COLO829 (cell line): ENCODE measurements at regions not wholly inside any gene's neighbourhood (a gene's known extent, or its start where the extent isn't known, plus 50 kb on each side); places are given as distances from the start of the nearest gene placed in this dataset.

ENCODE experiments used
- DNase-seq: peaks from one replicate; pipeline ENCODE4 v3.0.0; 2012; ENCODE audit warnings: low spot score

DNA sequence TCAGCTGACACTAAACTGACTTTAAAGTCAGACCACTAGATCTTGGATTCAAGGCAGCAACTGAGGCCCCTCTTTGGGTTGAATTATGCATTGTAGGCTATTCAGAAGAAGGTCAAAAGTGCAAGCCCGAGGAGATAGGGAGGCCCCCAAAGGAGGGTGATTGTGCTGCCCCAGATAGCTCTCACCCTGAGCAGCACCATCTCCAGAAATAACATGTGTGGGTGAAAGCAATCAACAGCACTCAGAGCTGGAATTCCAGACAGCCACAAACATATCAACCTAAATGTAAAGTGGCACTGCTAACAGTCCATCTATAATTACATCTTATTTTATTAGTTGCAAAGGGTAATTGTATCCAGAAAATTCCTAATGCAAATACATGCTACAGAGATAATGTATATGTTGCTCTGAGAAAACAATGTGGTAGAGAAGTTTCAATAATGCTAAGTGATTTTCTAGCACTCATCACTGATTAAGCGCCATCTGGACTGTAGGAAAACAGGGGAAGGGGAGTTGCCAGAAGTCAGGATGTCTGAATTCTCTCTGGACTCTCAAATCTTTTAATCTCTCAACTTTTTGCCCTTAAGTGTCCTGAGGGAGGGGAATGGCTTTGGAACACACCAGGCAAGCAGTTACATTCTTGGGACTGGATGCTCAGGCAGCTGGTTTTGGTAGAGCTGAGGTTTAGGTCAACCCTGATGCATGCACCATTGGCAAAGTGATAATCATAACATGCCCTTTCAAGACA is 61.8 kb upstream of the SFRP2 start:
- no peak for DNase-seq

DNA sequence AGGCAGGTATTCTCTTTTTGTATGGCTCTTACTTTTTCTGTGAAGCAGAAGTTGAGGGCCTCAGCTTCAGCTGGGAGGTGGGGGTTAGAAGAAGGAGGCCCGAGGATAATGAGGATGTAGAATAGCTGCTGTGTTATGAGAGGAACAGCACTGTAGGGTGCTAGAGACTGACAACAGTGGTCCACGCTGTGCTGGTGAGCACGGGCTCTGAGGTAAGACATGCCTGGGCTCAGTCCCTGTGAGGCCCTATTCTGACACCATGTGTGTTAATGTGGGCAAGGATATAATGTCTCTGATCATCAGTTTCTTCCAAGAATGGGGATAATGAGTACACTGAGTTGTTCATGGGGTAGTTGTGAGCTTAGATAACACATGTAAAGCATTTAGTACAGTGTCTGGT is 55.3 kb upstream of the SFRP2 start:
- DNase-seq: no peak
